Liver (tissue), 8 donors: ENCODE measurements at regions not wholly inside any gene's neighbourhood (a gene's known extent, or its start where the extent isn't known, plus 50 kb on each side); places are given as distances from the start of the nearest gene placed in this dataset.

ENCODE experiments used
- DNase-seq: peaks from one replicate; pipeline ENCODE4 v3.0.0-alpha.2; 2017; ENCODE audit warnings: low spot score
- H3K27ac ChIP-seq, 2 donors: one replicate each; pipeline ENCODE4 v1.7.0; 2013; ENCODE audit warnings: inconsistent platforms in 2 of 2, low read length in 2 of 2, control low read depth in 1 of 2, low read depth in 1 of 2, mild to moderate bottlenecking in 1 of 2
- H3K27me3 ChIP-seq, 4 donors: one replicate each; pipeline versions ENCODE4 v1.6.1 to v1.7.0; 2013; ENCODE audit warnings: low read length in 3 of 4, inconsistent platforms in 1 of 4, mild to moderate bottlenecking in 1 of 4, moderate library complexity in 1 of 4; ENCODE audit not compliant: control insufficient read depth in 4 of 4, insufficient read depth in 4 of 4
- H3K36me3 ChIP-seq, 4 donors: one replicate each; pipeline versions ENCODE4 v1.6.1 to v1.7.0; 2013; ENCODE audit warnings: low read length in 3 of 4, mild to moderate bottlenecking in 3 of 4, low read depth in 1 of 4, moderate library complexity in 1 of 4; ENCODE audit not compliant: control insufficient read depth in 4 of 4, insufficient read depth in 3 of 4
- H3K4me1 ChIP-seq, 4 donors: one replicate each; pipeline versions ENCODE4 v1.6.1 to v1.7.0; 2013; ENCODE audit warnings: low read length in 3 of 4, mild to moderate bottlenecking in 3 of 4, moderate library complexity in 1 of 4; ENCODE audit not compliant: control insufficient read depth in 4 of 4, insufficient read depth in 4 of 4
- H3K4me3 ChIP-seq, 3 donors: one replicate each; pipeline versions ENCODE4 v1.6.1 to v1.7.0; 2013; ENCODE audit warnings: low read length in 3 of 3, control low read depth in 1 of 3, low read depth in 1 of 3, mild to moderate bottlenecking in 1 of 3
- H3K9ac ChIP-seq, 2 donors: one replicate each; pipeline ENCODE4 v1.7.0; 2013; ENCODE audit warnings: low read length in 2 of 2, mild to moderate bottlenecking in 2 of 2, moderate library complexity in 2 of 2, control low read depth in 1 of 2, low read depth in 1 of 2
- H3K9me3 ChIP-seq, 4 donors: one replicate each; pipeline versions ENCODE4 v1.6.1 to v1.7.0; 2013; ENCODE audit warnings: low read length in 3 of 4; ENCODE audit not compliant: control insufficient read depth in 4 of 4
- ATF3 ChIP-seq: IDR thresholded peaks from 2 replicates; pipeline ENCODE4 v1.6.1; 2016; ENCODE audit warnings: antibody characterized with exemption
- CTCF ChIP-seq: fragments of 150-350 bp; IDR thresholded peaks from 2 replicates; pipeline ENCODE4 v1.5.1; 2017; ENCODE audit warnings: improper control_type of control experiment, low read depth, low read length; ENCODE audit not compliant: missing input control
- EGR1 ChIP-seq, 2 donors: IDR thresholded peaks; 2 replicates each; pipeline ENCODE4 v1.6.1; 2016 to 2018; ENCODE audit warnings: antibody characterized with exemption in 2 of 2, low read depth in 2 of 2
- FOXA1 ChIP-seq: IDR thresholded peaks from 2 replicates; pipeline ENCODE4 v1.6.1; 2016; ENCODE audit warnings: antibody characterized with exemption
- FOXA2 ChIP-seq: IDR thresholded peaks from 2 replicates; pipeline ENCODE4 v1.6.1; 2016; ENCODE audit warnings: antibody characterized with exemption
- GABPA ChIP-seq, 2 donors: IDR thresholded peaks in 1 of 2; conservative IDR thresholded peaks in 1 of 2; 2 replicates each; pipeline ENCODE4 v1.6.1; 2016; ENCODE audit warnings: antibody characterized with exemption in 2 of 2, mild to moderate bottlenecking in 1 of 2, moderate library complexity in 1 of 2
- HNF4A ChIP-seq, 2 donors: conservative IDR thresholded peaks; 2 replicates each; pipeline ENCODE4 v1.6.1; 2016; ENCODE audit warnings: antibody characterized with exemption in 2 of 2, mild to moderate bottlenecking in 2 of 2
- HNF4G ChIP-seq: IDR thresholded peaks from 2 replicates; pipeline ENCODE4 v1.6.1; 2016; ENCODE audit warnings: antibody characterized with exemption
- JUND ChIP-seq, 2 donors: IDR thresholded peaks; 2 replicates each; pipeline ENCODE4 v1.6.1; 2016; ENCODE audit warnings: antibody characterized with exemption in 2 of 2
- MAX ChIP-seq: IDR thresholded peaks from 2 replicates; pipeline ENCODE4 v1.6.1; 2016; ENCODE audit warnings: antibody characterized with exemption
- NR2F2 ChIP-seq: IDR thresholded peaks from 2 replicates; pipeline ENCODE4 v1.6.1; 2016; ENCODE audit warnings: antibody characterized with exemption
- RAD21 ChIP-seq, 2 donors: IDR thresholded peaks; 2 replicates each; pipeline ENCODE4 v1.6.1; 2016; ENCODE audit warnings: antibody characterized with exemption in 2 of 2, mild to moderate bottlenecking in 2 of 2
- REST ChIP-seq: IDR thresholded peaks from 2 replicates; pipeline ENCODE4 v1.6.1; 2016; ENCODE audit warnings: antibody characterized with exemption, mild to moderate bottlenecking
- RXRA ChIP-seq, 2 donors: IDR thresholded peaks; 2 replicates each; pipeline ENCODE4 v1.6.1; 2017 to 2018; ENCODE audit warnings: antibody characterized with exemption in 2 of 2, mild to moderate bottlenecking in 1 of 2
- SP1 ChIP-seq: IDR thresholded peaks from 2 replicates; pipeline ENCODE4 v1.6.1; 2018; ENCODE audit warnings: antibody characterized with exemption, mild to moderate bottlenecking
- TAF1 ChIP-seq: conservative IDR thresholded peaks from 2 replicates; pipeline ENCODE4 v1.6.1; 2016; ENCODE audit warnings: antibody characterized with exemption, mild to moderate bottlenecking
- ZBTB33 ChIP-seq: IDR thresholded peaks from 2 replicates; pipeline ENCODE4 v1.6.1; 2016; ENCODE audit warnings: antibody characterized with exemption
- WGBS: extraction: QIAGEN DNeasy Blood & Tissue Kit; methylation state at CpG from one replicate; pipeline ENCODE4 v1.1.7; 2013; 5-methylcytosine and 5-hydroxymethylcytosine counted together
- donor health status: healthy.
- donor health status: healthy.
- donor health status: healthy.
- donor health status: healthy.
- donor health status: healthy.

- DNase-seq: no peak
Observed at GRCh38 chr10:36116040-36116439, 473.9 kb upstream of the FZD8 start.

More at GRCh38 chr10:36116040-36116439, 473.9 kb upstream of the FZD8 start:
- no peak overlapping the region for H3K27ac ChIP-seq
- no peaks in the 10 kb centered on the region for H3K27me3 ChIP-seq
- no peaks in the 10 kb centered on the region for H3K36me3 ChIP-seq
- TF ChIP-seq GABPA (IDR thresholded peaks at IDR 0.05 in 1 of 2, conservative IDR thresholded peaks at IDR 0.05 in 1 of 2) (no peak), HNF4A (conservative IDR thresholded peaks at IDR 0.05) (no peak), EGR1 (IDR thresholded peaks at IDR 0.05; ENCODE audit: low read depth in 2 of 2) (no peak), JUND (IDR thresholded peaks at IDR 0.05) (no peak), ATF3 (no peak), NR2F2 (no peak), TAF1 (no peak), FOXA2 (no peak), MAX (no peak), REST (no peak), HNF4G (no peak), ZBTB33 (no peak), CTCF (no peak), RAD21 (IDR thresholded peaks at IDR 0.05) (no peak), SP1 (no peak), RXRA (IDR thresholded peaks at IDR 0.05) (no peak), FOXA1 (no peak)
- H3K4me1 ChIP-seq: peaks cover 0 to 2% (median 0%) of the 10 kb centered on the region in 4 donors
- no peak overlapping the region for H3K4me3 ChIP-seq
- no peak overlapping the region for H3K9ac ChIP-seq
- 93% methylated on average over 2 of the region's 2 CpGs for WGBS
- H3K9me3 ChIP-seq: no peaks in the 10 kb centered on the region
